ENCODE measurements at regions not wholly inside any gene's neighbourhood (a gene's known extent, or its start where the extent isn't known, plus 50 kb on each side); places are given as distances from the start of the nearest gene placed in this dataset.
"Not testable (repeated sequence)": the region's sequence is repeated elsewhere in the genome, so short reads cannot be mapped to it uniquely, and the experiment has no call there.

- not testable (repeated sequence) for TF ChIP-seq CTCF (optimal IDR thresholded peaks at IDR 0.05 in 1 of 3, IDR thresholded peaks at IDR 0.05 in 1 of 3, conservative IDR thresholded peaks at IDR 0.05 in 1 of 3; ENCODE audit: extremely low read depth in 1 of 3, insufficient read depth in 2 of 3, low read length in 3 of 3); EZH2 (IDR thresholded peaks at IDR 0.05; ENCODE audit: low read length)
Measured at GRCh38 chr7:142514716-142515115, 234.6 kb upstream of the PRSS1 start.
